Esophagus squamous epithelium (tissue), 4 donors: ENCODE measurements at regions not wholly inside any gene's neighbourhood (a gene's known extent, or its start where the extent isn't known, plus 50 kb on each side); places are given as distances from the start of the nearest gene placed in this dataset.

Source experiments
- POLR2A ChIP-seq, 4 donors: fragments of 450-650 bp; IDR thresholded peaks; one replicate each; pipeline ENCODE4 v1.6.1; 2017; ENCODE audit warnings: antibody characterized with exemption in 4 of 4, mild to moderate bottlenecking in 4 of 4, moderate library complexity in 3 of 4
- TF ChIP-seq, protein P1 (sequence below), 6 experiments: fragments of 450-650 bp in 4 of 6; fragments of 200-600 bp in 2 of 6; sonication (generic) in 2 of 6; IDR thresholded peaks; one replicate each; pipeline ENCODE4 v1.5.1; 2016 to 2019; ENCODE audit warnings: antibody characterized with exemption in 6 of 6, mild to moderate bottlenecking in 4 of 6, moderate library complexity in 4 of 6

DNA sequence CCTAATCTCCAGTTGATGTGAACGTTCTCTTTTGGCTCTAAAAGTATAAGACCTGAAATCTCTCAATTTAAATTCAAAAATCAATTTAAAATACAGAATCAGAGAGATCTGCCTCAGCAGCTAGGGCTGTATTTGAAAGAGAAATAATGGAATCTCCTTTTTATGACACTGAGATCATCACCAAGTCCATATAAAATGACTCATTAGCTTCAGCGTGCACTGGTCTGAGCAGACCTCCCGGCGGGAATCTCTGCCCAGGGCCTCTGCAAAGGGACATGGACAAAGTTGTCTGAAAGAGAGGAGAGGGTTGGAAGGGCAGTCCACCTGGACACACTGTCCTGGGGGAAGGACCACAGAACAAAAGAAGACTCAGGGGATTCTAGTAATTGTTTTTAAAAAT, 855.6 kb downstream of the EFNB2 start:
- TF ChIP-seq, protein P1, sequence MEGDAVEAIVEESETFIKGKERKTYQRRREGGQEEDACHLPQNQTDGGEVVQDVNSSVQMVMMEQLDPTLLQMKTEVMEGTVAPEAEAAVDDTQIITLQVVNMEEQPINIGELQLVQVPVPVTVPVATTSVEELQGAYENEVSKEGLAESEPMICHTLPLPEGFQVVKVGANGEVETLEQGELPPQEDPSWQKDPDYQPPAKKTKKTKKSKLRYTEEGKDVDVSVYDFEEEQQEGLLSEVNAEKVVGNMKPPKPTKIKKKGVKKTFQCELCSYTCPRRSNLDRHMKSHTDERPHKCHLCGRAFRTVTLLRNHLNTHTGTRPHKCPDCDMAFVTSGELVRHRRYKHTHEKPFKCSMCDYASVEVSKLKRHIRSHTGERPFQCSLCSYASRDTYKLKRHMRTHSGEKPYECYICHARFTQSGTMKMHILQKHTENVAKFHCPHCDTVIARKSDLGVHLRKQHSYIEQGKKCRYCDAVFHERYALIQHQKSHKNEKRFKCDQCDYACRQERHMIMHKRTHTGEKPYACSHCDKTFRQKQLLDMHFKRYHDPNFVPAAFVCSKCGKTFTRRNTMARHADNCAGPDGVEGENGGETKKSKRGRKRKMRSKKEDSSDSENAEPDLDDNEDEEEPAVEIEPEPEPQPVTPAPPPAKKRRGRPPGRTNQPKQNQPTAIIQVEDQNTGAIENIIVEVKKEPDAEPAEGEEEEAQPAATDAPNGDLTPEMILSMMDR (IDR thresholded peaks at IDR 0.05), result no peak
- no peak for TF ChIP-seq POLR2A (IDR thresholded peaks at IDR 0.05)
